Sigmoid colon (tissue), 6 donors: ENCODE measurements at regions not wholly inside any gene's neighbourhood (a gene's known extent, or its start where the extent isn't known, plus 50 kb on each side); places are given as distances from the start of the nearest gene placed in this dataset.
"Not testable (repeated sequence)": the region's sequence is repeated elsewhere in the genome, so short reads cannot be mapped to it uniquely, and the experiment has no call there.

Source experiments
- DNase-seq: peaks from one replicate; pipeline ENCODE4 v3.0.0-alpha.2; 2019
- H3K27ac ChIP-seq, 4 donors: fragments of 200-600 bp; sonication (generic); one replicate each; pipeline ENCODE4 v1.5.1; 2016 to 2019; ENCODE audit warnings: mild to moderate bottlenecking in 1 of 4
- H3K27me3 ChIP-seq, 3 donors: fragments of 200-600 bp; sonication (generic); one replicate each; pipeline ENCODE4 v1.5.1; 2019; ENCODE audit warnings: mild to moderate bottlenecking in 1 of 3
- H3K36me3 ChIP-seq, 4 donors: fragments of 200-600 bp; sonication (generic); one replicate each; pipeline ENCODE4 v1.5.1; 2016 to 2019
- H3K4me1 ChIP-seq, 4 donors: fragments of 200-600 bp; sonication (generic); one replicate each; pipeline ENCODE4 v1.5.1; 2017 to 2019
- H3K4me3 ChIP-seq, 4 donors: fragments of 200-600 bp; sonication (generic); one replicate each; pipeline ENCODE4 v1.5.1; 2017 to 2019; ENCODE audit warnings: mild to moderate bottlenecking in 2 of 4, moderate library complexity in 1 of 4
- H3K9me3 ChIP-seq, 4 donors: fragments of 200-600 bp in 3 of 4; sonication (generic) in 3 of 4; one replicate each; pipeline versions ENCODE4 v1.5.1 to v1.6.1; 2013 to 2019
- EP300 ChIP-seq, 4 donors: sonication (generic); formaldehyde crosslinking; IDR thresholded peaks; one replicate each; pipeline ENCODE4 v1.6.1; 2017; ENCODE audit warnings: antibody characterized with exemption in 4 of 4
- POLR2A ChIP-seq, 2 donors: fragments of 450-650 bp; IDR thresholded peaks; one replicate each; pipeline ENCODE4 v1.6.1; 2016; ENCODE audit warnings: antibody characterized with exemption in 2 of 2, mild to moderate bottlenecking in 2 of 2, moderate library complexity in 2 of 2
- POLR2AphosphoS5 ChIP-seq, 4 donors: sonication (generic); formaldehyde crosslinking; IDR thresholded peaks; one replicate each; pipeline ENCODE4 v1.6.1; 2017; ENCODE audit warnings: antibody characterized with exemption in 4 of 4
- WGBS, 2 donors: extraction: QIAGEN DNeasy Blood & Tissue Kit; methylation state at CpG; one replicate each; pipeline ENCODE4 v1.1.7; 2013; 5-methylcytosine and 5-hydroxymethylcytosine counted together
- intact Hi-C: fragments of 100-400 bp; cut with DNase I; formaldehyde crosslinking; loops from one replicate; pipeline ENCODE4 v1.15.1; 2023
- TF ChIP-seq, protein P1 (sequence below), 4 experiments: fragments of 450-650 bp in 3 of 4; fragments of 200-600 bp in 1 of 4; IDR thresholded peaks; one replicate each; pipeline ENCODE4 v1.5.1; 2016 to 2019; ENCODE audit warnings: antibody characterized with exemption in 4 of 4, mild to moderate bottlenecking in 3 of 4, moderate library complexity in 2 of 4
- donor health status: healthy with polysubstance abuse.
- donor health status: healthy.

DNA sequence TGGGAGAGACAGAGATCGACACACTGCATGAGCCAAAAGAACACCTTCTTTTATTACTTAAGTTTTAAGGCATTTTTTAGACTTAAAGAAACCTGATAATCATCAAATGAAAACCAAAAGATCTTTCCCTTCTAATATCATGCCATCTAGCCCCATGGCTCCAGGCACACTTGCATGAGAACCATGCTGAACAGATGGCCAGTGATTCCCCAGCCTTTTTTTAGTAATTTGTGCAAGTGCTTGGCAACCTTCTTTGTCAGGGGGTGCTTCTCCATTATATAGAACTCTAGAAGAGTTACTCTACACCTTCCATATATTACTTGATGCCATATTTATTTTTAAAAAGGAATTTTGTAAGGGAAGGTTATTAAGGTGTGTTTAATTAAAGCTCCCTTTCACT lies 182.2 kb upstream of the TEX13C start:
- Histone ChIP-seq H3K27me3 (no peaks in the 10 kb centered on the region), H3K36me3 (no peaks in the 10 kb centered on the region), H3K9me3 (no peaks in the 10 kb centered on the region), H3K4me1 (no peaks in the 10 kb centered on the region), H3K4me3 (no peak overlapping the region), H3K27ac (no peak overlapping the region)
- no peak for TF ChIP-seq POLR2A (IDR thresholded peaks at IDR 0.05)
- intact Hi-C loops, result no loop called here
- WGBS, 2 donors, result 86 to 89% methylated on average over 1 of the region's 1 CpG
- DNase-seq, result no peak

DNA sequence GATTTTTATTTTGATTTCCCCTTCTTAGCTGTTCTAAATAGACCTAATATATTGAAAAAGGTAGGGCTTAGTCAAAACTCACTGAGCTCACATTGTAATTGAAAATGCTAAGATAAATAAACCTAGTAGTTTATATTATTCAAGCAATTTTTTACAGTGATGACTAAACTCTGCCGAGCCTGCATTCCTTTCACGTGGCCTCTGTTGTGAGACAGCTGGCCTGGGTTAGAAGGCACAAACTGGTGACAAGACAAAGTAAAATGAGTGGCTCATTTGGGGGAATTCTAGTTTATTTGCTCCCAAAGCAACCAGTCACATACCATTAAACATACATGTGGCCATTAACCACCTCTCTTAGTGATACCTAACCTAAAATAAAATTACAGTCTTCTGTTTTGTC lies 169.4 kb upstream of the TEX13C start:
- 26 to 50% methylated on average over 2 of the region's 2 CpGs for WGBS, 2 donors
- Histone ChIP-seq H3K27ac (no peak overlapping the region), H3K4me1 (peaks cover 0 to 4% (median 0%) of the 10 kb centered on the region in 4 donors), H3K36me3 (no peaks in the 10 kb centered on the region), H3K9me3 (no peaks in the 10 kb centered on the region), H3K27me3 (no peaks in the 10 kb centered on the region), H3K4me3 (no peak overlapping the region)
- TF ChIP-seq POLR2AphosphoS5 (IDR thresholded peaks at IDR 0.05), result no peak
- TF ChIP-seq, protein P1, sequence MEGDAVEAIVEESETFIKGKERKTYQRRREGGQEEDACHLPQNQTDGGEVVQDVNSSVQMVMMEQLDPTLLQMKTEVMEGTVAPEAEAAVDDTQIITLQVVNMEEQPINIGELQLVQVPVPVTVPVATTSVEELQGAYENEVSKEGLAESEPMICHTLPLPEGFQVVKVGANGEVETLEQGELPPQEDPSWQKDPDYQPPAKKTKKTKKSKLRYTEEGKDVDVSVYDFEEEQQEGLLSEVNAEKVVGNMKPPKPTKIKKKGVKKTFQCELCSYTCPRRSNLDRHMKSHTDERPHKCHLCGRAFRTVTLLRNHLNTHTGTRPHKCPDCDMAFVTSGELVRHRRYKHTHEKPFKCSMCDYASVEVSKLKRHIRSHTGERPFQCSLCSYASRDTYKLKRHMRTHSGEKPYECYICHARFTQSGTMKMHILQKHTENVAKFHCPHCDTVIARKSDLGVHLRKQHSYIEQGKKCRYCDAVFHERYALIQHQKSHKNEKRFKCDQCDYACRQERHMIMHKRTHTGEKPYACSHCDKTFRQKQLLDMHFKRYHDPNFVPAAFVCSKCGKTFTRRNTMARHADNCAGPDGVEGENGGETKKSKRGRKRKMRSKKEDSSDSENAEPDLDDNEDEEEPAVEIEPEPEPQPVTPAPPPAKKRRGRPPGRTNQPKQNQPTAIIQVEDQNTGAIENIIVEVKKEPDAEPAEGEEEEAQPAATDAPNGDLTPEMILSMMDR (IDR thresholded peaks at IDR 0.05), result no peak
- DNase-seq, result no peak
- intact Hi-C loops, result no loop called here

DNA sequence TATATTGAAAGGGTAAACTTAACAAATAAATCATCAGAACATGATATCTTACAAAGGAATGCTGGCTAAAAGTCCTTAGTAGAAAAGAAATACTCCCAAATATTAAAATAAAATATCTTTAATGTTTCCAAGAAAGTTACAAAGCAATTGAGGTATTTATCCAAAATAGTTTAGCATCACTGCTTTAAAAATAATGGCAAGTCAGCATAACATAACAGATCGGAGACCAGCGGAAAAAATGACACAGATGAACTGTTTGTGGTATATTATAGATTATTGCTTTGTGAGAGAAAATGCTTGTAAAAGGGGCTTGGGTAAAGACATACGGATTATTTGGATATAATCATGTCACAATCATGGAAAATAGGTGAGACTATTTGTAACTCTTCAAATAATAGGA lies 168.5 kb upstream of the TEX13C start:
- TF ChIP-seq, protein P1 (IDR thresholded peaks at IDR 0.05), result no peak
- TF ChIP-seq POLR2A (IDR thresholded peaks at IDR 0.05) (no peak), POLR2AphosphoS5 (IDR thresholded peaks at IDR 0.05) (no peak), EP300 (IDR thresholded peaks at IDR 0.05) (no peak)
- Histone ChIP-seq H3K36me3 (no peaks in the 10 kb centered on the region), H3K4me3 (no peak overlapping the region), H3K4me1 (peaks cover 0 to 4% (median 0%) of the 10 kb centered on the region in 4 donors), H3K27me3 (no peaks in the 10 kb centered on the region), H3K27ac (no peak overlapping the region), H3K9me3 (no peaks in the 10 kb centered on the region)
- intact Hi-C loops, result no loop called here
- no peak for DNase-seq
- WGBS, 2 donors, result 83 to 88% methylated on average over 3 of the region's 3 CpGs

DNA sequence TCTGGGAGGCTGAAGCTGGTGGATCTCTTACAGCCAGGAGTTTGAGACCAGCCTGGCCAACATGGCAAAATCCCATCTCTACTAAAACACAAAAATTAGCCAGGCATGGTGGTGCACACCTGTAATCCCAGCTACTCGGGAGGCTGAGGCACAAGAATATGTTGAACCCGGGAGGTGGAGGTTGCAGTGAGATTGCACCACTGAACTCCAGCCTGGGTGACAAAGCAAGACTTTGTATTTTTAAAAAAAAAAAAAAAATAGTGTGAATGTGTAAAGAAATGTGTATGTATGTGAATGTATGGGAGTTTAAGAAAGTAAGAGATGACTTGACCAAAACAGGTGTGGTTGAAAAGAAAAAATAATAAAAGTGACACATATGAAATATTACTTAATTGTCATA lies 167.7 kb upstream of the TEX13C start:
- H3K9me3 ChIP-seq, result no peaks in the 10 kb centered on the region
- intact Hi-C loops, result no loop called here
- H3K27ac ChIP-seq, result no peak overlapping the region
- H3K4me3 ChIP-seq, result no peak overlapping the region
- H3K4me1 ChIP-seq, result peaks cover 0 to 4% (median 0%) of the 10 kb centered on the region in 4 donors
- DNase-seq, result no peak
- no peaks in the 10 kb centered on the region for H3K27me3 ChIP-seq
- WGBS, 2 donors, result 92 to 96% methylated on average over 2 of the region's 2 CpGs
- H3K36me3 ChIP-seq, result no peaks in the 10 kb centered on the region
- TF ChIP-seq, protein P1 (IDR thresholded peaks at IDR 0.05), result no peak
- TF ChIP-seq POLR2A (IDR thresholded peaks at IDR 0.05), result no peak

DNA sequence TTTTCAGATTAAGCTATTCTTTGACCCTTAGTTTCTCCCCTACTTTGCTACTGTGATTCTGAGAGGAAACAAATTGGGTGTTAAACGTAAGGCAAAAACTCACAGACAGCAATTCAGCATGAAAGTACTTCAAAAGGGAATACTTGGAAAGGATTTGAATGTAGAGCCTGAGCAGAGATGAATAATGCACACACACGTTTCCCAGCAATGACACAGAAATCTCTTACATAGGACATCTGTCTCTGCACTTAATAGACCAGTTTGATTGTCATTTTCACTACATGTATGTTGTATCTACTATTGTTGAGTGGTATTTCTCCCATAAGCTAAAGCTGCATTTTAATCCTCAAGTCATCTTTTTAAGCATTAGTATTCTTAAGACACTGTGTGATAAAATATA lies 166.1 kb upstream of the TEX13C start:
- Histone ChIP-seq H3K36me3 (no peaks in the 10 kb centered on the region), H3K4me3 (no peak overlapping the region), H3K27ac (no peak overlapping the region), H3K4me1 (peaks cover 0 to 4% (median 0%) of the 10 kb centered on the region in 4 donors), H3K27me3 (no peaks in the 10 kb centered on the region), H3K9me3 (no peaks in the 10 kb centered on the region)
- WGBS, 2 donors, result 35 to 53% methylated on average over 2 of the region's 2 CpGs
- intact Hi-C loops, result no loop called here
- no peak for DNase-seq
- TF ChIP-seq POLR2A (IDR thresholded peaks at IDR 0.05) (no peak), POLR2AphosphoS5 (IDR thresholded peaks at IDR 0.05) (no peak), EP300 (IDR thresholded peaks at IDR 0.05) (no peak)
- TF ChIP-seq, protein P1 (IDR thresholded peaks at IDR 0.05), result no peak

DNA sequence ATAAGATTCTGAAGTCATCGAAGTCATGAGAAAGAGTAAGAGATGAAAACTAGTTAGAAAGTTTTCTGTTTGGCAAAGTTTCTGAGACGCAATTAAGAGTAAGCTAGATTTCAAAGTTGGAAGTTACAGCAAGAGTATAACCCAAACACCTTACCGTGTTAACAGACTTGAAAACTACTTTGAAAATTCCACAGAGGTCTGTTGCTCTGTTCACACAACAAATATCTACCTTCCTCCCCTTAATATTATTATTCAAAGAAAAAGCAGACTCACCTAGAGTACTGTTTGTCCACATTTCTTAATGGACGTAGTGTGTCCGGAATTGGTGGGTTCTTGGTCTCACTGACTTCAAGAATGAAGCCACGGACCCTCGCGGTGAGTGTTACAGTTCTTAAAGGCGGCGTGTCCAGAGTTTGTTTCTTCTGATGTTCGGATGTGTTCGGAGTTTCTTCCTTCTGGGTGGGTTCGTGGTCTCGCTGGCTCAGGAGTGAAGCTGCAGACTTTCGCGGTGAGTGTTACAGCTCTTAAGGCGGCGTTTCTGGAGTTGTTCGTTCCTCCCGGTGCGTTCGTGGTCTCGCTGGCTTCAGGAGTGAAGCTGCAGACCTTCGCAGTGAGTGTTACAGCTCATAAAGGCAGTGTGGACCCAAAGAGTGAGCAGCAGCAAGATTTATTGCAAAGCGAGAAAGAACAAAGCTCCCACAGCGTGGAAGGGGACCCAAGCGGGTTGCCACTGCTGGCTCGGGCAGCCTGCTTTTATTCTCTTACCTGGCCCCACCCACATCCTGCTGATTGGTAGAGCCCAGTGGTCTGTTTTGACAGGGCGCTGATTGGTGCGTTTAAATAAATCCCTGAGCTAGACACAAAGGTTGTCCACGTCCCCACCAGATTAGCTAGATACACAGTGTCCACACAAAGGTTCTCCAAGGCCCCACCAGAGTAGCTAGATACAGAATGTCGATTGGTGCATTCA lies 165.1 kb upstream of the TEX13C start:
- WGBS, 2 donors, result 88 to 92% methylated on average over 29 to 32 of the region's 32 CpGs
- intact Hi-C loops, result not testable (repeated sequence)

DNA sequence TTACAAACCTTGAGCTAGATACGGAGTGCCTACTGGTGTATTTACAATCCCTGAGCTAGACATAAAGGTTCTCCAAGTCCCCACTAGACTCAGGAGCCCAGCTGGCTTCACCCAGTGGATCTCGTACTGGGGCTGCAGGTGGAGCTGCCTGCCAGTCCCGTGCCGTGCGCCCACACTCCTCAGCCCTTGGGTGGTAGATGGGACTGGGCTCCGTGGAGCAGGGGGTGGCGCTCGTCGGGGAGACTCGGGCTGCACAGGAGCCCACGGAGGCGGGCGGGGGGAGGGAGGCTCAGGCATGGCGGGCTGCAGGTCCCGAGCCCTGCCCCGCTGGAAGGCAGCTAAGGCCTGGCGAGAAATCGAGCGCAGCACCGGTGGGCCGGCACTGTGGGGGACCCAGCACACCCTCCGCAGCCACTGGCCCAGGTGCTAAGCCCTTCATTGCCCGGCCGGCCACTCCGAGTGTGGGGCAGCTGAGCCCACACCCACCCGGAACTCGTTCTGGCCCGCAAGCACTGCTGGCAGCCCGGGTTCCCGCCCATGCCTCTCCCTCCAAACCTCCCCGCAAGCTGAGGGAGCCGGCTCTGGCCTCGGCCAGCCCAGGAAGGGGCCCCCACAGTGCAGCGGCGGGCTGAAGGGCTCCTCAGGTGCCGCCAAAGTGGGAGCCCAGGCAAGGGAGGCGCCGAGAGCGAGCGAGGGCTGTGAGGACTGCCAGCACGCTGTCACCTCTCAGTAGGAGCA lies 164.2 kb upstream of the TEX13C start:
- H3K27ac ChIP-seq, intact Hi-C loops, H3K4me1 ChIP-seq, H3K27me3 ChIP-seq, H3K36me3 ChIP-seq, H3K9me3 ChIP-seq, H3K4me3 ChIP-seq, DNase-seq: not testable (repeated sequence)
- 94% methylated on average over 41 of the region's 41 CpGs for WGBS, 2 donors

More for the DNA sequence above, 165.1 kb upstream of the TEX13C start:
- H3K27me3 ChIP-seq, DNase-seq, H3K27ac ChIP-seq, H3K36me3 ChIP-seq, H3K4me1 ChIP-seq, H3K4me3 ChIP-seq, H3K9me3 ChIP-seq: not testable (repeated sequence)
